ENCODE measurements at regions not wholly inside any gene's neighbourhood (a gene's known extent, or its start where the extent isn't known, plus 50 kb on each side); places are given as distances from the start of the nearest gene placed in this dataset.

- CTCF ChIA-PET (ENCODE audit: partially characterized antibody) = no interaction called here
- Mint-ChIP-seq H3K36me3 (no peaks in the 10 kb centered on the region), H3K27ac (no peak overlapping the region)
These were observed 148.7 kb upstream of the PTCHD1 start for GRCh38 chrX:23185951-23186350.

GRCh38 chrX:23187819-23188218, 146.8 kb upstream of the PTCHD1 start:
- H3K36me3 Mint-ChIP-seq = no peaks in the 10 kb centered on the region
- H3K9me3 Mint-ChIP-seq = peaks cover 0 to 3% (median 0%) of the 10 kb centered on the region in 8 donors
- H3K4me3 ChIP-seq (ENCODE audit: low read length in 2 of 2) = no peak overlapping the region
- no peaks in the 10 kb centered on the region for H3K4me1 ChIP-seq (ENCODE audit: insufficient read depth, low read length)
- ChIA-PET POLR2A (ENCODE audit: partially characterized antibody) (no interaction called here), CTCF (ENCODE audit: partially characterized antibody) (no interaction called here)
- no peaks in the 10 kb centered on the region for H3K9me3 ChIP-seq (ENCODE audit: control insufficient read depth in 1 of 2, low read length in 2 of 2)
- H3K4me3 Mint-ChIP-seq = no peak overlapping the region
- H3K4me1 Mint-ChIP-seq = no peaks in the 10 kb centered on the region
- H3K27ac ChIP-seq (ENCODE audit: low read depth, low read length) = no peak overlapping the region
- no peaks in the 10 kb centered on the region for H3K27me3 Mint-ChIP-seq
- no peaks in the 10 kb centered on the region for H3K36me3 ChIP-seq (ENCODE audit: insufficient read depth, low read length)
- H3K27me3 ChIP-seq (ENCODE audit: insufficient read depth, low read length) = no peaks in the 10 kb centered on the region
- H3K27ac Mint-ChIP-seq = no peak overlapping the region
- intact Hi-C loops (cut with micrococcal nuclease) = no loop called here
- DNase-seq = no peak

More at GRCh38 chrX:23185951-23186350, 148.7 kb upstream of the PTCHD1 start:
- no peaks in the 10 kb centered on the region for H3K27me3 ChIP-seq (ENCODE audit: insufficient read depth, low read length)
- H3K9me3 ChIP-seq (ENCODE audit: control insufficient read depth in 1 of 2, low read length in 2 of 2) = no peaks in the 10 kb centered on the region
- no peaks in the 10 kb centered on the region for H3K27me3 Mint-ChIP-seq
- H3K36me3 ChIP-seq (ENCODE audit: insufficient read depth, low read length) = no peaks in the 10 kb centered on the region
- no peak overlapping the region for H3K4me3 ChIP-seq (ENCODE audit: low read length in 2 of 2)
- no peaks in the 10 kb centered on the region for H3K4me1 Mint-ChIP-seq
- no peak for DNase-seq
- H3K27ac ChIP-seq (ENCODE audit: low read depth, low read length) = no peak overlapping the region
- intact Hi-C loops (cut with micrococcal nuclease) = no loop called here
- H3K9me3 Mint-ChIP-seq = peaks cover 0 to 6% (median 0%) of the 10 kb centered on the region in 8 donors
- no peaks in the 10 kb centered on the region for H3K4me1 ChIP-seq (ENCODE audit: insufficient read depth, low read length)
- POLR2A ChIA-PET (ENCODE audit: partially characterized antibody) = no interaction called here
- H3K4me3 Mint-ChIP-seq = no peak overlapping the region

GRCh38 chrX:23194885-23195554, 139.6 kb upstream of the PTCHD1 start:
- Mint-ChIP-seq H3K36me3 (no peaks in the 10 kb centered on the region), H3K4me1 (no peaks in the 10 kb centered on the region), H3K27me3 (no peaks in the 10 kb centered on the region), H3K4me3 (no peak overlapping the region), H3K9me3 (peaks cover 0 to 3% (median 0%) of the 10 kb centered on the region in 8 donors), H3K27ac (no peak overlapping the region)
- Histone ChIP-seq H3K36me3 (ENCODE audit: insufficient read depth, low read length) (no peaks in the 10 kb centered on the region), H3K4me1 (ENCODE audit: insufficient read depth, low read length) (no peaks in the 10 kb centered on the region), H3K27me3 (ENCODE audit: insufficient read depth, low read length) (no peaks in the 10 kb centered on the region), H3K27ac (ENCODE audit: low read depth, low read length) (no peak overlapping the region), H3K4me3 (ENCODE audit: low read length in 2 of 2) (no peak overlapping the region), H3K9me3 (ENCODE audit: control insufficient read depth in 1 of 2, low read length in 2 of 2) (no peaks in the 10 kb centered on the region)
- intact Hi-C loops (cut with micrococcal nuclease) = no loop called here
- ChIA-PET CTCF (ENCODE audit: partially characterized antibody) (no interaction called here), POLR2A (ENCODE audit: partially characterized antibody) (no interaction called here)
- DNase-seq = no peak

GRCh38 chrX:23195761-23196160, 138.9 kb upstream of the PTCHD1 start:
- Histone ChIP-seq H3K4me3 (ENCODE audit: low read length in 2 of 2) (no peak overlapping the region), H3K4me1 (ENCODE audit: insufficient read depth, low read length) (no peaks in the 10 kb centered on the region), H3K36me3 (ENCODE audit: insufficient read depth, low read length) (no peaks in the 10 kb centered on the region), H3K9me3 (ENCODE audit: control insufficient read depth in 1 of 2, low read length in 2 of 2) (no peaks in the 10 kb centered on the region), H3K27me3 (ENCODE audit: insufficient read depth, low read length) (no peaks in the 10 kb centered on the region), H3K27ac (ENCODE audit: low read depth, low read length) (no peak overlapping the region)
- H3K9me3 Mint-ChIP-seq = peaks cover 0 to 3% (median 0%) of the 10 kb centered on the region in 8 donors
- H3K27ac Mint-ChIP-seq = no peak overlapping the region
- POLR2A ChIA-PET (ENCODE audit: partially characterized antibody) = no interaction called here
- H3K4me3 Mint-ChIP-seq = no peak overlapping the region
- no peak for DNase-seq
- CTCF ChIA-PET (ENCODE audit: partially characterized antibody) = no interaction called here
- no peaks in the 10 kb centered on the region for H3K27me3 Mint-ChIP-seq
- intact Hi-C loops (cut with micrococcal nuclease) = no loop called here
- H3K4me1 Mint-ChIP-seq = no peaks in the 10 kb centered on the region
- H3K36me3 Mint-ChIP-seq = no peaks in the 10 kb centered on the region

DNA sequence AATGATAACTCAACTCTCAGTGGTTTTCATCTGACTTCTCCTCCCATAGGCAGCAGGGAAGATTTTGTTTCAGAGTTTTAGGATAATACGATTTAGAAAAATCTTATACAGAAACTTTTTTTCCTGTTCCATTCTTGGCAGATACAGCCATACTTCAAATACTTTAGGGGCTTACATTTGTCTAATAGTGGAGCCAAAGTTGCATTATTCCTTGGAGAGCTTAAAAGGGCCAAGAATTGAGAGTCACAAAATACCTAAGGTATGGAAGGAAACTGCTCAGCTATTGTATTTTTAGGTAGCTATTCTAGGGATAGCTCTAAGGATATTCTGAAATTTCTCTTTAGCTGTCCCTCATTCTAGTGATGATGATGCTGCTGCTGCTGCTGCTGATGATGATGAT, 132.9 kb upstream of the PTCHD1 start:
- no peak overlapping the region for H3K4me3 Mint-ChIP-seq
- no peak for DNase-seq
- Histone ChIP-seq H3K36me3 (ENCODE audit: insufficient read depth, low read length) (no peaks in the 10 kb centered on the region), H3K4me3 (ENCODE audit: low read length in 2 of 2) (no peak overlapping the region), H3K27ac (ENCODE audit: low read depth, low read length) (no peak overlapping the region), H3K4me1 (ENCODE audit: insufficient read depth, low read length) (no peaks in the 10 kb centered on the region), H3K9me3 (ENCODE audit: control insufficient read depth in 1 of 2, low read length in 2 of 2) (no peaks in the 10 kb centered on the region), H3K27me3 (ENCODE audit: insufficient read depth, low read length) (no peaks in the 10 kb centered on the region)
- no peaks in the 10 kb centered on the region for H3K36me3 Mint-ChIP-seq
- intact Hi-C loops (cut with micrococcal nuclease) = no loop called here
- no peaks in the 10 kb centered on the region for H3K27me3 Mint-ChIP-seq
- CTCF ChIA-PET (ENCODE audit: partially characterized antibody) = no interaction called here
- POLR2A ChIA-PET (ENCODE audit: partially characterized antibody) = no interaction called here
- peaks cover 0 to 2% (median 0%) of the 10 kb centered on the region in 8 donors for H3K9me3 Mint-ChIP-seq
- H3K27ac Mint-ChIP-seq = no peak overlapping the region
- no peaks in the 10 kb centered on the region for H3K4me1 Mint-ChIP-seq

DNA sequence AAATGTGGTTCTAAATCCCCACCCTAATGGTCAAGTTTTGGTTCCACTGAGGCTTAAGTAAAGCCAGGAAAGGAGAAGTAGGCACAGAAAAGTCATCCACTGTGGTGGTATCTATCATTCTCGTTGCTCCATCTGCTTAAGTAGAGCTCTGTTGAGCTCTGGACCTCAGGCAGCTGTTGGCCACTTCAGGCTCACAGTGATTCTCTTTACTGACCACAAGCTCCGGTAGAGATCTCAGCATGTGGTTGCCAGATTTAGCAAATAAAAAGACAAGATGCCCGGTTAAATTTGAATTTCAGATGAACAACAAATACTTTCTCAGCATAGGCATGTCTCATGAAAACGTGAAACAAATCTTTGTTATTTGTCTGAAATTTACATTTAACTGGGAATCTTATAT, 132.3 kb upstream of the PTCHD1 start:
- intact Hi-C loops (cut with micrococcal nuclease) = no loop called here
- CTCF ChIA-PET (ENCODE audit: partially characterized antibody) = no interaction called here
- Histone ChIP-seq H3K9me3 (ENCODE audit: control insufficient read depth in 1 of 2, low read length in 2 of 2) (no peaks in the 10 kb centered on the region), H3K27me3 (ENCODE audit: insufficient read depth, low read length) (no peaks in the 10 kb centered on the region), H3K4me1 (ENCODE audit: insufficient read depth, low read length) (no peaks in the 10 kb centered on the region), H3K36me3 (ENCODE audit: insufficient read depth, low read length) (no peaks in the 10 kb centered on the region), H3K27ac (ENCODE audit: low read depth, low read length) (no peak overlapping the region), H3K4me3 (ENCODE audit: low read length in 2 of 2) (no peak overlapping the region)
- Mint-ChIP-seq H3K4me1 (no peaks in the 10 kb centered on the region), H3K9me3 (peaks cover 0 to 2% (median 0%) of the 10 kb centered on the region in 8 donors), H3K27me3 (no peaks in the 10 kb centered on the region), H3K36me3 (no peaks in the 10 kb centered on the region), H3K4me3 (no peak overlapping the region), H3K27ac (no peak overlapping the region)
- DNase-seq = no peak
- POLR2A ChIA-PET (ENCODE audit: partially characterized antibody) = no interaction called here

DNA sequence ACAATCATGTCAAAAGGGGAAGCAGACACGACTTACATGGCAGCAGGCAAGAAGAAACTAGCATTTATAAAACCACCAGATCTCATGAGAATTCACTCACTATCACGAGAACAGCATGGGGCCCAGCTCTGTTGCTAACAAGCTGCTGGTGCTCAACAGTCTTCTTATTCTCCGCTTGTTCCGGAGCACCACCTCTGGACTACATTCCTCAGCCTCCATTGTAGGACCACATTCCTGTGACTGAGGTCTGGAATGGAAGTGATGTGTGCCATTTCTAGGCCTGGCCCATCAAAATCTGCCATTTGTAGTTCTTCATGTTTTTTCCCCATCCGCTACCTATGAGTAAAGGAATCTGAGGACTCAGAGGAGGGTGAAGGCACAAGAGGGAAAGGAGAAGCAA, 111.5 kb upstream of the PTCHD1 start:
- H3K27ac Mint-ChIP-seq = no peak overlapping the region
- ChIA-PET CTCF (ENCODE audit: partially characterized antibody) (no interaction called here), POLR2A (ENCODE audit: partially characterized antibody) (no interaction called here)
- Histone ChIP-seq H3K27me3 (ENCODE audit: insufficient read depth, low read length) (no peaks in the 10 kb centered on the region), H3K27ac (ENCODE audit: low read depth, low read length) (no peak overlapping the region), H3K4me1 (ENCODE audit: insufficient read depth, low read length) (no peaks in the 10 kb centered on the region), H3K9me3 (ENCODE audit: control insufficient read depth in 1 of 2, low read length in 2 of 2) (no peaks in the 10 kb centered on the region), H3K4me3 (ENCODE audit: low read length in 2 of 2) (no peak overlapping the region), H3K36me3 (ENCODE audit: insufficient read depth, low read length) (no peaks in the 10 kb centered on the region)
- H3K4me1 Mint-ChIP-seq = no peaks in the 10 kb centered on the region
- peaks cover 0 to 3% of the 10 kb centered on the region in 2 donors for H3K27me3 Mint-ChIP-seq
- intact Hi-C loops (cut with micrococcal nuclease) = no loop called here
- DNase-seq = no peak
- no peaks in the 10 kb centered on the region for H3K9me3 Mint-ChIP-seq
- H3K4me3 Mint-ChIP-seq = no peak overlapping the region
- H3K36me3 Mint-ChIP-seq = no peaks in the 10 kb centered on the region

GRCh38 chrX:23228454-23228853, 106.2 kb upstream of the PTCHD1 start:
- intact Hi-C loops (cut with micrococcal nuclease) = no loop called here

More at GRCh38 chrX:23228454-23228853, 106.2 kb upstream of the PTCHD1 start:
- Histone ChIP-seq H3K9me3 (ENCODE audit: control insufficient read depth in 1 of 2, low read length in 2 of 2) (no peaks in the 10 kb centered on the region), H3K27me3 (ENCODE audit: insufficient read depth, low read length) (no peaks in the 10 kb centered on the region), H3K4me1 (ENCODE audit: insufficient read depth, low read length) (no peaks in the 10 kb centered on the region), H3K27ac (ENCODE audit: low read depth, low read length) (no peak overlapping the region), H3K36me3 (ENCODE audit: insufficient read depth, low read length) (no peaks in the 10 kb centered on the region), H3K4me3 (ENCODE audit: low read length in 2 of 2) (no peak overlapping the region)
- ChIA-PET POLR2A (ENCODE audit: partially characterized antibody) (no interaction called here), CTCF (ENCODE audit: partially characterized antibody) (no interaction called here)
- no peaks in the 10 kb centered on the region for H3K9me3 Mint-ChIP-seq
- no peaks in the 10 kb centered on the region for H3K36me3 Mint-ChIP-seq
- H3K27ac Mint-ChIP-seq = no peak overlapping the region
- peaks cover 0 to 3% of the 10 kb centered on the region in 2 donors for H3K27me3 Mint-ChIP-seq
- no peak overlapping the region for H3K4me3 Mint-ChIP-seq
- H3K4me1 Mint-ChIP-seq = no peaks in the 10 kb centered on the region
- no peak for DNase-seq

Measured in CD4-positive, alpha-beta memory T cell (primary cell).